SJSA1 (cell line): ENCODE measurements at regions not wholly inside any gene's neighbourhood (a gene's known extent, or its start where the extent isn't known, plus 50 kb on each side); places are given as distances from the start of the nearest gene placed in this dataset.

Experiments
- DNase-seq, 2 experiments: peaks; one replicate each; pipeline ENCODE4 v3.0.0-alpha.2; 2015 to 2020; ENCODE audit warnings: low spot score in 2 of 2, low read depth in 1 of 2
- H3K27ac ChIP-seq: fragments of 250-450 bp; sonication (Bioruptor Pico); 2 replicates; pipeline ENCODE4 v1.5.1; 2020; ENCODE audit warnings: mild to moderate bottlenecking, moderate library complexity
- H3K27me3 ChIP-seq: fragments of 250-450 bp; sonication (Bioruptor Pico); replicated peaks from 2 replicates; pipeline ENCODE4 v1.5.1; 2020; ENCODE audit warnings: mild to moderate bottlenecking, moderate library complexity
- H3K36me3 ChIP-seq: fragments of 250-450 bp; sonication (Bioruptor Pico); 2 replicates; pipeline ENCODE4 v1.5.1; 2020; ENCODE audit warnings: mild to moderate bottlenecking
- H3K4me1 ChIP-seq: fragments of 250-450 bp; sonication (Bioruptor Pico); replicated peaks from 2 replicates; pipeline ENCODE4 v1.6.1; 2021; ENCODE audit warnings: mild to moderate bottlenecking
- H3K4me3 ChIP-seq: fragments of 250-450 bp; sonication (Bioruptor Pico); 2 replicates; pipeline ENCODE4 v1.5.1; 2020; ENCODE audit warnings: mild to moderate bottlenecking
- H3K9me3 ChIP-seq: fragments of 250-450 bp; sonication (Bioruptor Pico); replicated peaks from 2 replicates; pipeline ENCODE4 v1.5.1; 2020; ENCODE audit warnings: mild to moderate bottlenecking

DNA sequence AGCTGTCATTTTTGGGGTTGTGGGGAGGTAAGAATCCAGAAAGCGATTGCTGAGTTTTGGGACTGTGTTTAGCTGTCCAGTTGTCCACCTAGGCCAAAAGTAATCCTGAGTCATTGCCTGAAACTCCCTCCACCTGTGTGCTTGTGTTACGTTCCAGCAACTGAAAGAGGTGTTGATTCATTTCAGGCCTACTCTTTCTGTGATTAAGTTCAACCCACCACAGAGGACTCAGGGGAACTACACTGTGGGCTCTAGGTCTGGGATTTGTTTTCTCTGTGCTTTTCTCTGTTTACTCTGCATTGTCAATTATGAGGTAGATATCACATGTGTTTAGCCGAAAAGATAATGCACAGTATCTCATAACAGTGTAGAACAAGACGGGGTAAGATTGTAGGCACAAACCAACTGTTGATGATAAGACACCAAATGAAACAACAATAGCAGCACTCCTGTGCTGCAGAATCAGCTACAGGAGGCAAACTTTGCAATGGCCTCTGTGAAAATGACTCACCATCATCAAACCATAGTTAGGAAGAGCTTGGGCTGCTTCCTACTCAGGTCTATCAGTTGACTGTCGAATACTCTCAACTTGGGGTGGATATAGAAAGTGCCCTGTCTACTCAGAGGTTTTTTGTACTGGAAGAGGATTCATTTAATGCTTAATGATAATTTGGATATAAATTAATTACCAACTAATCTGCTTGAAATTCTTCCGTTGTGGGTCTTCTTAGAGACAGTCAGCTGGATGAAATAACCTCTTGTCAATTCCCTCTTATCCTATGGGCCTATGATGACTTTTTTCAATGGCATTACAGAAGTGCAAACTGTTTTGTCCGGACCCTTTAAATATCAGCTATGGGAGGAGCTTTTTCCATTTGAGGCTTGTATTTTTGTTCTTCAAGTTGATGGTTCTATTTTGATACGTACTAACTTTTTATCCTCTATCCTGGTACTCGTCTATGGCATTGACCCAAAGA lies 385.9 kb downstream of the BMP4 start:
- no peak overlapping the region for H3K27ac ChIP-seq
- DNase-seq, result no peak
- H3K4me3 ChIP-seq, result no peak overlapping the region
- H3K9me3 ChIP-seq, result no peaks in the 10 kb centered on the region
- H3K36me3 ChIP-seq, result no peaks in the 10 kb centered on the region
- no peaks in the 10 kb centered on the region for H3K27me3 ChIP-seq
- H3K4me1 ChIP-seq, result no peaks in the 10 kb centered on the region

GRCh38 chr14:53569446-53569845 lies 387.2 kb downstream of the BMP4 start:
- DNase-seq, result no peak
- no peaks in the 10 kb centered on the region for H3K9me3 ChIP-seq

GRCh38 chr14:53567236-53567780 lies 389.3 kb downstream of the BMP4 start:
- Histone ChIP-seq H3K4me3 (no peak overlapping the region), H3K4me1 (no peaks in the 10 kb centered on the region), H3K27ac (no peak overlapping the region), H3K9me3 (no peaks in the 10 kb centered on the region), H3K27me3 (no peaks in the 10 kb centered on the region; the same call in 1 of the 2 replicates), H3K36me3 (no peaks in the 10 kb centered on the region)
- DNase-seq, result no peak

More at GRCh38 chr14:53569446-53569845, 387.2 kb downstream of the BMP4 start:
- no peaks in the 10 kb centered on the region for H3K36me3 ChIP-seq
- no peaks in the 10 kb centered on the region; the same call in 1 of the 2 replicates for H3K27me3 ChIP-seq
- no peak overlapping the region for H3K4me3 ChIP-seq
- no peak overlapping the region for H3K27ac ChIP-seq
- H3K4me1 ChIP-seq, result no peaks in the 10 kb centered on the region

- no peaks in the 10 kb centered on the region for H3K4me1 ChIP-seq
- no peak overlapping the region for H3K4me3 ChIP-seq
- DNase-seq, result no peak
- H3K27ac ChIP-seq, result no peak overlapping the region
- H3K9me3 ChIP-seq, result no peaks in the 10 kb centered on the region
- no peaks in the 10 kb centered on the region for H3K36me3 ChIP-seq
- no peaks in the 10 kb centered on the region; the same call in 1 of the 2 replicates for H3K27me3 ChIP-seq
Observed at GRCh38 chr14:53564870-53565269, 391.8 kb downstream of the BMP4 start.

- Histone ChIP-seq H3K27ac (no peak overlapping the region), H3K36me3 (no peaks in the 10 kb centered on the region), H3K4me3 (no peak overlapping the region), H3K4me1 (no peaks in the 10 kb centered on the region), H3K9me3 (no peaks in the 10 kb centered on the region), H3K27me3 (no peaks in the 10 kb centered on the region; the same call in 1 of the 2 replicates)
- DNase-seq, result no peak
Observed at GRCh38 chr14:53563628-53564027, 393.0 kb downstream of the BMP4 start.

GRCh38 chr14:53553221-53553620 lies 400.1 kb upstream of the DDHD1 start:
- Histone ChIP-seq H3K36me3 (no peaks in the 10 kb centered on the region), H3K4me3 (no peak overlapping the region), H3K27me3 (no peaks in the 10 kb centered on the region), H3K27ac (no peak overlapping the region), H3K9me3 (no peaks in the 10 kb centered on the region), H3K4me1 (no peaks in the 10 kb centered on the region)
- no peak for DNase-seq

GRCh38 chr14:53551862-53552261 lies 398.7 kb upstream of the DDHD1 start:
- Histone ChIP-seq H3K36me3 (no peaks in the 10 kb centered on the region), H3K9me3 (no peaks in the 10 kb centered on the region), H3K4me1 (no peaks in the 10 kb centered on the region), H3K4me3 (no peak overlapping the region), H3K27me3 (no peaks in the 10 kb centered on the region), H3K27ac (no peak overlapping the region)
- DNase-seq, result no peak

- no peaks in the 10 kb centered on the region for H3K9me3 ChIP-seq
- H3K36me3 ChIP-seq, result no peaks in the 10 kb centered on the region
- H3K4me1 ChIP-seq, result no peaks in the 10 kb centered on the region
- H3K27ac ChIP-seq, result no peak overlapping the region
- no peaks in the 10 kb centered on the region for H3K27me3 ChIP-seq
- no peak overlapping the region for H3K4me3 ChIP-seq
- DNase-seq, result no peak
Observed at GRCh38 chr14:53550776-53551175, 397.7 kb upstream of the DDHD1 start.

- H3K27ac ChIP-seq, result no peak overlapping the region
- no peaks in the 10 kb centered on the region for H3K9me3 ChIP-seq
- H3K36me3 ChIP-seq, result no peaks in the 10 kb centered on the region
- no peaks in the 10 kb centered on the region for H3K27me3 ChIP-seq
- DNase-seq, result no peak
- no peak overlapping the region for H3K4me3 ChIP-seq
- H3K4me1 ChIP-seq, result no peaks in the 10 kb centered on the region
Observed at GRCh38 chr14:53549956-53550355, 396.8 kb upstream of the DDHD1 start.

GRCh38 chr14:53547593-53547992 lies 394.5 kb upstream of the DDHD1 start:
- no peaks in the 10 kb centered on the region for H3K36me3 ChIP-seq
- no peak overlapping the region for H3K27ac ChIP-seq
- DNase-seq, result no peak
- no peaks in the 10 kb centered on the region for H3K9me3 ChIP-seq
- peaks cover 5% of the 10 kb centered on the region for H3K4me1 ChIP-seq
- H3K27me3 ChIP-seq, result no peaks in the 10 kb centered on the region
- H3K4me3 ChIP-seq, result no peak overlapping the region

- Histone ChIP-seq H3K36me3 (no peaks in the 10 kb centered on the region), H3K9me3 (no peaks in the 10 kb centered on the region), H3K4me1 (peaks cover 7% of the 10 kb centered on the region), H3K27me3 (no peaks in the 10 kb centered on the region), H3K4me3 (no peak overlapping the region), H3K27ac (no peak overlapping the region)
- DNase-seq, result no peak
Observed at GRCh38 chr14:53545217-53545616, 392.1 kb upstream of the DDHD1 start.

DNA sequence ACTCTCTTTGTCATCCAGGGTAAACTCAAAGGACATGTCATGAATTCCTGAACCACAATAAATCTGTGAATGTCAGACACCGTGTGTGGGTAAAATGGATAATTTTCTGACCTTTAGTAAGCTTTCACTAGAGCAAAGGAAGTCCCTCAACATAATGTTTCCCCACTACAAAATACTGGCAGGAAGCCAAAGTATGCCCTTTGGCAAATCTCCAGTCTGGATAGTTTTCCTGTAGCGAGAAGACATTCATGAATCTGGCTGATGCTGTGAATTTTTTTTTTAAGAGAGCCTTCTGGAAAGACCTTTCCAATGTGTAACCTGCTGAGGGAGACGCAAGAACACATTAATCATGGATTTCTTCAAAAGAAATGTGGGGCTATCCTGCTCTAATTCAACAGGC lies 389.6 kb upstream of the DDHD1 start:
- no peak overlapping the region for H3K27ac ChIP-seq
- H3K36me3 ChIP-seq, result no peaks in the 10 kb centered on the region
- peak in 1 of 2 experiments; percentile 33 for DNase-seq

DNA sequence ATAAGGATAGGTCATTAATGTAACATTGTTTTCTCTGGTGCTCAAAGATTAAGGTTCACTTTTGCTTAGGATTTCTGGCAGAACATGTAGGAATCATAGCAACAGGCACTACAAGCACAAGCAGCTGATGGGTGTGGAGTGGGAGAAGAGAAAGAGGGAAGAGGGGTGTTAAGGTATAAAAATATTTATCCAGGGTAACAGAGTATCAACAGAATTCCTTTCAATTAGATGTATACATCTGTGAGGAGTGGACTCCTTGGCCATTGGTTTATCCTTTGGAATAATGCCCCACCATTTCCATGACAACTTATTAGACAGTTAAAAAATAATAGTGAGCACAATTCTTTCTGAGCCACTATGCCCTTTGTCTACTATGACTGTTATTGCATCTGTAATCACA lies 388.3 kb upstream of the DDHD1 start:
- Histone ChIP-seq H3K36me3 (no peaks in the 10 kb centered on the region), H3K4me1 (peaks cover 7% of the 10 kb centered on the region), H3K9me3 (no peaks in the 10 kb centered on the region), H3K27ac (no peak overlapping the region), H3K27me3 (no peaks in the 10 kb centered on the region), H3K4me3 (no peak overlapping the region)
- no peak for DNase-seq

More for the DNA sequence above, 389.6 kb upstream of the DDHD1 start:
- Histone ChIP-seq H3K4me3 (no peak overlapping the region), H3K9me3 (no peaks in the 10 kb centered on the region), H3K27me3 (no peaks in the 10 kb centered on the region), H3K4me1 (peaks cover 7% of the 10 kb centered on the region)

- Histone ChIP-seq H3K4me3 (no peak overlapping the region), H3K4me1 (peaks cover 12% of the 10 kb centered on the region), H3K9me3 (no peaks in the 10 kb centered on the region)
Observed at GRCh38 chr14:53539489-53540126, 386.5 kb upstream of the DDHD1 start.

More at GRCh38 chr14:53539489-53540126, 386.5 kb upstream of the DDHD1 start:
- DNase-seq, result peak; percentile 65 to 66
- Histone ChIP-seq H3K36me3 (no peaks in the 10 kb centered on the region), H3K27ac (no peak overlapping the region), H3K27me3 (no peaks in the 10 kb centered on the region)
